ENCODE measurements at regions not wholly inside any gene's neighbourhood (a gene's known extent, or its start where the extent isn't known, plus 50 kb on each side); places are given as distances from the start of the nearest gene placed in this dataset.

GRCh38 chr12:19597167-19598026 is 158.1 kb downstream of the AEBP2 start:
- Histone ChIP-seq H3K27me3 (no peaks in the 10 kb centered on the region), H3K36me3 (no peaks in the 10 kb centered on the region), H3K9me3 (ENCODE audit: low read depth) (no peaks in the 10 kb centered on the region), H3K27ac (no peak overlapping the region), H3K4me1 (ENCODE audit: low read depth) (no peaks in the 10 kb centered on the region), H3K4me3 (no peak overlapping the region)
- no peak for TF ChIP-seq CTCF (IDR thresholded peaks at IDR 0.05; ENCODE audit: low read depth, low read length)
- DNase-seq (ENCODE audit: low read depth in 1 of 2, low spot score in 1 of 2) = no peak

- H3K27me3 ChIP-seq = no peaks in the 10 kb centered on the region
- DNase-seq (ENCODE audit: low read depth in 1 of 2, low spot score in 1 of 2) = no peak
- no peak for TF ChIP-seq CTCF (IDR thresholded peaks at IDR 0.05; ENCODE audit: low read depth, low read length)
- H3K4me1 ChIP-seq (ENCODE audit: low read depth) = no peaks in the 10 kb centered on the region
- H3K27ac ChIP-seq = no peak overlapping the region
- no peaks in the 10 kb centered on the region for H3K9me3 ChIP-seq (ENCODE audit: low read depth)
- H3K36me3 ChIP-seq = no peaks in the 10 kb centered on the region
- H3K4me3 ChIP-seq = no peak overlapping the region
These were observed 166.4 kb downstream of the AEBP2 start for GRCh38 chr12:19605720-19606119.

GRCh38 chr12:19608039-19608438 is 168.7 kb downstream of the AEBP2 start:
- Histone ChIP-seq H3K27ac (no peak overlapping the region), H3K27me3 (no peaks in the 10 kb centered on the region), H3K36me3 (no peaks in the 10 kb centered on the region), H3K4me1 (ENCODE audit: low read depth) (no peaks in the 10 kb centered on the region), H3K9me3 (ENCODE audit: low read depth) (no peaks in the 10 kb centered on the region), H3K4me3 (no peak overlapping the region)
- DNase-seq (ENCODE audit: low read depth in 1 of 2, low spot score in 1 of 2) = no peak
- TF ChIP-seq CTCF (IDR thresholded peaks at IDR 0.05; ENCODE audit: low read depth, low read length) = no peak

GRCh38 chr12:19613051-19613535 is 173.8 kb downstream of the AEBP2 start:
- no peak for TF ChIP-seq CTCF (IDR thresholded peaks at IDR 0.05; ENCODE audit: low read depth, low read length)
- Histone ChIP-seq H3K9me3 (ENCODE audit: low read depth) (no peaks in the 10 kb centered on the region), H3K36me3 (no peaks in the 10 kb centered on the region), H3K4me1 (ENCODE audit: low read depth) (no peaks in the 10 kb centered on the region), H3K4me3 (no peak overlapping the region), H3K27me3 (no peaks in the 10 kb centered on the region), H3K27ac (no peak overlapping the region)
- DNase-seq (ENCODE audit: low read depth in 1 of 2, low spot score in 1 of 2) = no peak

- Histone ChIP-seq H3K36me3 (no peaks in the 10 kb centered on the region), H3K9me3 (ENCODE audit: low read depth) (no peaks in the 10 kb centered on the region), H3K27ac (no peak overlapping the region), H3K4me3 (no peak overlapping the region), H3K27me3 (no peaks in the 10 kb centered on the region), H3K4me1 (ENCODE audit: low read depth) (no peaks in the 10 kb centered on the region)
- TF ChIP-seq CTCF (IDR thresholded peaks at IDR 0.05; ENCODE audit: low read depth, low read length) = no peak
- DNase-seq (ENCODE audit: low read depth in 1 of 2, low spot score in 1 of 2) = no peak
These were observed 175.5 kb downstream of the AEBP2 start for GRCh38 chr12:19614601-19615383.

Measured in cardiac muscle cell (in vitro differentiated cells and primary cell).